Activated effector memory CD4-positive, alpha-beta T cell treated with Interleukin-2 at 50 U/mL for 16 hours (primary cell): ENCODE measurements at regions not wholly inside any gene's neighbourhood (a gene's known extent, or its start where the extent isn't known, plus 50 kb on each side); places are given as distances from the start of the nearest gene placed in this dataset.
"Not testable (repeated sequence)": the region's sequence is repeated elsewhere in the genome, so short reads cannot be mapped to it uniquely, and the experiment has no call there.

Source experiments
- DNase-seq: peaks from one replicate; pipeline ENCODE4 v3.0.0-alpha.2; 2020

DNA sequence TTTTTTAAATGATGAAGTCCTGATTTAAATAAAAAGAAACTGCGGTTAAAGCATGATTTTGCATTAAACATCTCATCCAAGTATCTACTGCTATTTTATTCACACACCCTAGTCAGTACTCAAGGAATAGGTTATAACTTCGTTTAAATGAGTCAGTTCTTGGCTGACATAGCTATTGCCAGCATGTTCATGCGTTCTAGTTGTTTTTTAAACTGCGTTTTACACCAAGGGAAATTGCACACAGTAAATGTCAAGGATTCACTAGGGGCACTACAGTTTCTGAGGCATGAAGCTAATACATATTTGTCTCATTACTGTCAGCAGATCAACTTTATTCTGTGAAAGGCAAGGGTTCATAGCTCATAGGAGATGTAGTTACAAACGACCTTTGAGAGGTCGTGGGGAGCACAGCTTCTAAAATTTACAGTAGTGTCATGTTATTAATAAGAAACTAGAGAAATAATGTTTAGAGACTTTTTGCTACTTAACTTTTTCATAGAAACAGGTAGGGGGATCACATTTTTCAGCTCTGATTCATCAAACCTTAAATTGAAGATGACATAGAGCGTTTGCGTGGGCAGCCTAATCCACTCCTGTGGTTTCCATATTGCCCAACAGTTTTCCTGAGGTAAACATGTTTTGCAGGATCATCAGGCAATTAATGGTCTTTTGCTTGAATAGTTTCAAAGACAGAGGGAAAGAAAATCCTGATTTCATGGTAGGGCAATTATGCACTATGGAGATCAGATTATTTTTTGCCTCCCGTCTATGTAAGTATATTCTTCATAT lies 2222.7 kb upstream of the WWC1 start:
- DNase-seq, result no peak

DNA sequence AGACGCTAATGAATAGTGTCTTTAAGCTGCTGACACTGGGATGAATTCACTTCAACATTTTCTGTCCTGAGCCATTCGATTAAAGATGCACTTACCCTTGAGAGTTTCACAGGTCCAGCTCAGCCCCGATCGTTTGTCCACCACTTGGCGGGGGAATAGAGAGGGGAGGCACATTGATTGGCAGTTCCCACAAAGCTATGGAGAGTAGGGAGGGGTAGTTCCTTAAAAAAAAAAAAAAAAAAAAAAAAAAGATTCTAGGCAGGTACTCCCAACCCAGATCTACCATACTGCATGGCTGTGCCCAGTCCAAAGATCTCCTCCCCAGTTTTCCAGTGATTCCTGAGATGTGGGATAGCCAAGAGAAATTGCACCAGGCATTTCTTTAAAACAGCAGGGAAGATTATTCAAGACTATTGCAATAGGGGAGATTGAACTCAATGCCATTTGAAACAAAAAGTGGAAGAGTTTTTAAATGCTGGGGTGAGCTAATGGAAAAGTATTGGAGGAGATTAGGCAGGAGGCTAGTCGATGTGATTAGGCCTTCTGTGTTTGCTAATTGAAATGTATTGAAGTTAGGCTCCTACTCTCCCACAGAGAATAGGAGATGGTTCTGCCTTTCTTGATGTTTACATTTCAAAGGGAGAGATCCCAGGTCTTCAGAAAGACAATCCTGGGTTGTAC lies 2217.4 kb upstream of the WWC1 start:
- no peak for DNase-seq

DNA sequence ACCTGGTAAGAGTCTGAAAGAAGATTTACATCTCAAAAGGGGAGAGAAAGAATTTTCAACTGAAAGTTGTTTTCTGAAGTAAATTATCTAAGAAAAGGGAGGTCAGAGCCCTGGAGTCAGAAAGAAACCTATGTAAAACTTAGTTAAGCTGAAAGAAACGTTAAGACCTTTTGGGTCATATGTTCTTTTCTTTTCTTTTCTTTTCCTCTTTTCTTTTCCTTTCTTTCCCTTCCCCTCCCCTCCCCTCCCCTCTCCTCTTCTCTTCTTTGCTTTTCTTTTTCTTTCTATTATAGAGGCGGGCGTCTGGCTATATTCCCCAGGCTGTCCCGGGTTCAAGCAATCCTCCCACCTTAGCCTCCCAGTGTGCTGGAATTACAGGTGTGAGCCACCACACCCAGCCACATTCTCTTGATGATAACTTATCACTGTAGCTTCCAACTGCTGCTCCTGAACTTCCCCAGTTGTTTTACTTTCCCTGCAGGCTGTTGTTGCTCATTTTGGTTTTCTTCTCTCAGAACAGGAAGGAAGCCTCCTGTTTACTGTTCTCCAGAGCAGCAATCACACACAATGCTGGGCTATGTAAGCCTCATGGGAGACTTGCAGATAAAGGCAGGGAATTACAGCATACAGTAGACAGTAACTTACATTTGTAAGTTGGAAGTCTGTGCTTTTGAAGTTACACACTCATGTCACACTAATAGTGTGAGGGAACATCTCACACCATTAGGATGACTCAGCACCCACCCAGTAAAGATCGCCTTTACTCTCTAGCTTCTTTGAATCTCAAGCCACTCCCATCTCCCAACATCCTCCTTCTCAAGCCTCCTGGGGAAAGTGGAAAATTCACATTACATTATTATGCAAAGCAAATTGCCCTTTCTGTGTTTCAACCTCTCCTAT lies 2216.6 kb upstream of the WWC1 start:
- DNase-seq, result no peak

DNA sequence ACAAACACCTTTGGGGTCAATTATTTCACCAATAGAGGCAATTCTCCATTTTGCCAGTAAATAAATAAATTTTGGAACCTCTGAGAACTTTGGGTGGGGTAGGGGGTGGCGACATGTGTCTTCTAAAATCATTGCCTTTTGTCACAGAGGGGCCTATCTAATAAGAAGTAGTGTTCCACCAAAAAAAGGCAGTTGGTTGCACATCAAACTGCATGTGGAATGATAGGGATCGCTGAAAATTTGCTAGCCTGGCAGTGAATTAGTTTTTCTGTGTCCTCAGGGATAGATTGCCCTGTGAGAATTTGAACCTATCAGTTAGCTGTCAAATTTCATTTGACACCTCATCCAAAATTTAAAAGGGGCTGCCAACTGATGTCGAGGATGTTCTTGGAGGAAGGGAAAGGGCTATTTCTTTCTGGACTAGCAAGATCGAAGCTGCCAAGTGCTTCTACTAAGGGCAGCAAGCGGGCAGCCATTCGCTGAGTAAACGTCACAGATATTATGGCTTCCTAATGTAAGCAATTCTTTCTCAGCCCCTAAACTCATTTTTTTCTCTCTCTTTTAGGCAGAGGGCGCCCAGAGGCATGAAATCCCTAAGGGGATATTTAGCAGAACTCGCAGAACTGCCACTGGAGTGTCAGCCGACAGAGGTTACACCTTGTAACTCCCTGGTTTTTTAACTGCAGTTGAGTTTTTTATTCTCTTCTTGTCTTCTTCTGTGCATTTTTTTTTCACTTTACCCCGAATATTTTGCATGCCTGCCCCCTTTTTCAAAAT lies 2208.1 kb upstream of the WWC1 start:
- DNase-seq, result no peak

DNA sequence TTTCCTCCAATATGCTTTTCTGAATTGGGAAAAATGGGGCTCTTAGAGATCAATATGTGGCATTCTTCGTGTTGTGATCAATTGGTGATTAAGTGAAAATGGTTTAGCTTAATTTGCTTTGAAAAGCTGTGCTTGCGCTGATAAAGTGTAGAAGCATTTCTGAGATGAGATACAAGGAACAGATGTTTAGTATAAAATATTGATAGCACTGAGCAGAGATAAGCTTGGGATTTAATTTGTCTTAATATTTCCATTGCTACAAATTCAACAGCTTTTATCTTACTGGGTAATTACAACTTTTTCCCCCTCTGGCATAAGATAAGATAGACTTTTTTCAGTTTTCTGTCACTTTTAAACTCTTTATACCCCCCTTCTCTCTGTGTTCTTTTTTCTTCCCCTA lies 2204.9 kb upstream of the WWC1 start:
- DNase-seq, result no peak

DNA sequence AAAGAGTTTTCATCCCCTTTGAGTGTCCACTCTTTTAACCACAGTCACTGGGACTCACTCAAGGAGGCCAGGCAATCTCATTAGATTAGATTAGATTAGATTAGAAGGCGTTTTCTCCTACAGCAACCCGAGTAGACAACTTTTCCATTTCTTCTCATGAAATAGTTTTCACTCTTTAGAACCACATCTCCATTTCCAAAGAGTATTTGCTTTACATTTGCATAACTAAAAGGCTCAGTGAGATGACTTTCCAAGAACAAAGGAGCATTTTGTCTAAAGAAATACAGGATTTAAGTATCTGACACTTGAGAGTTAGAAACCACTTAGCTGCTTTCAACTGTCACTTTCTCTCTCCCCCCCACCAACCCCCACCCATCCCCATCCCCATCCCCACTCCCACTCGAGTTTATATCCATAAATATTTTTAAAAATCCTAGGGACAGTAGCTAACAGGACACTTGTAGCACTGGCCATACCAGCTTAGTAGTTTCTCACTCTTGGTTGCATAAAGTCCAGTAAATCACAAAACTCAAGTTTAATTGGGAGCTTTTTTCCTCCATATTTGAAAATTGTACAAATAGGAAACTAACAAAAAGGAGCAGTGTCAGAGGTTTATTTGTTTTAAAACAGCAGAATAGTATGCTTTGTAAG lies 2202.9 kb upstream of the WWC1 start:
- DNase-seq, result no peak

DNA sequence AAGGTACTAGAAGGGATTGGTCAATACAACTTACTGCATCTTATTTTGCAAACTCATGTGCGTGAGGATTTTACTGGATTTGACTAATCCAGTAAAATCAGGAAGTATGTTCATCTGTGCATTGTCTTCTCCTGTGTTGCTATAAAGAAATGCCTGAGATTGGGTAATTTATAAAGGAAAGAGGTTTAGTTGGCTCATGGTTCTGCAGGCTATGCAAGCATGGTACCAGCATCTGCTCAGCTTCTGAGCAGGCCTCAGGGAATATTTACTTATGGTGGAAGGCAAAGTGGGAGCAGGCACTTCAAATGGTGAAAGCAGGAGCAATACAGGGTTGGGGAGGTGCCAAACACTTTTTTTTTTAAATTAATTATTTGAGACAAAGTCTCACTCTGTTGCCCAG lies 2199.5 kb upstream of the WWC1 start:
- DNase-seq, result no peak

DNA sequence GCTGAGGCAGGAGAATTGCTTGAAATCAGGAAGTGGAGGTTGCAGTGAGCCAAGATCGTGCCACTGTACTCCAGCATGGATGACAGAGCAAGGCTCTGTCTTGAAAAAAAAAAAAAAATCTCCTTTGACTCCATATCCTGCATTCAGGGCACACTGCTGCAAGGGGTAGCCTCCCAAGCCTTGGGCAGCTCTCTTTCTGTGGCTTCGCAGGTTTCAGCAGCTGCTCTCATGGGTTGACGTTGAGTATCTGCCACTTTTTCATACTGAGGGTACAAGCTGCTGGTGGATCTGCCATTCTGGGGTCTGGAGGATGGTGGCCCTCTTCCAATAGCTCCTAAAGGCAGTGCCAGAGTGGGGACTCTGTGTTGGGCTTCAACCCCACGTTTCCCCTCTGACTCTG lies 2198.1 kb upstream of the WWC1 start:
- DNase-seq, result no peak

DNA sequence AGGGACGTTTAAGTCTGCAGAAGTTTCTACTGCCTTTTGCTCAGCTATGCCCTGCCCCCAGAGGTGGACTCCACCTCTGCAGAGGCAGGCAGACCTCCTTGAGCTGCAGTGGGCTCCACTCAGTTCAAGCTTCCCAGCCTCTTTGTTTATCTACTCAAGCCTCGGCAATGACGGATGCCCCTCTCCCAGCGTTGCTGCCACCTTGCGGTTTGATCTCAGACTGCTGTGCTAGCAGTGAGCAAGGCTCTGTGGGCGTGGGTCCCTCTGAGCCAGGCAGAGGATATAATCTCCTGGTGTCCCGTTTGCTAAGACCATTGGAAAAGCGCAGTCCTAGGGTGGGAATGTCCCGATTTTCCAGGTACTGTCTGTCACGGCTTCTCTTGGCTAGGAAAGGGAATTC lies 2188.5 kb upstream of the WWC1 start:
- no peak for DNase-seq

DNA sequence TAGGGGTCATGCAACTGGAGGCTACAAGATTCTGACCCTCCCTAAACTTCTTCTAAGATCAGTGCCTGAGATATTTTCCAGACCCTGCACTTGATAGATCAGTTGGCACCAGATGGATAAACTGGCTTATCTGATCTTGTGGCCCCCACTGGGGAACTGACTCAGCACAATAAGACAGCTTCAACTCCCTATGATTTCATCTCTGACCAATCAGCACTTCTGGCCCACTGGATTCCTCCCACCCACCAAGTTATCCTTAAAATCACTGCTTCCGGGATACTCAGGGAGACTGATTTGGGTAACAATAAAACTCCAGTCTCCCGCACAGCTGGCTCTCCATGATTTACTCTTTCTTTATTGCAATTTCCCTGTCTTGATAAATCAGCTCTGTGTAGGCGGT lies 2180.4 kb upstream of the WWC1 start:
- no peak for DNase-seq

DNA sequence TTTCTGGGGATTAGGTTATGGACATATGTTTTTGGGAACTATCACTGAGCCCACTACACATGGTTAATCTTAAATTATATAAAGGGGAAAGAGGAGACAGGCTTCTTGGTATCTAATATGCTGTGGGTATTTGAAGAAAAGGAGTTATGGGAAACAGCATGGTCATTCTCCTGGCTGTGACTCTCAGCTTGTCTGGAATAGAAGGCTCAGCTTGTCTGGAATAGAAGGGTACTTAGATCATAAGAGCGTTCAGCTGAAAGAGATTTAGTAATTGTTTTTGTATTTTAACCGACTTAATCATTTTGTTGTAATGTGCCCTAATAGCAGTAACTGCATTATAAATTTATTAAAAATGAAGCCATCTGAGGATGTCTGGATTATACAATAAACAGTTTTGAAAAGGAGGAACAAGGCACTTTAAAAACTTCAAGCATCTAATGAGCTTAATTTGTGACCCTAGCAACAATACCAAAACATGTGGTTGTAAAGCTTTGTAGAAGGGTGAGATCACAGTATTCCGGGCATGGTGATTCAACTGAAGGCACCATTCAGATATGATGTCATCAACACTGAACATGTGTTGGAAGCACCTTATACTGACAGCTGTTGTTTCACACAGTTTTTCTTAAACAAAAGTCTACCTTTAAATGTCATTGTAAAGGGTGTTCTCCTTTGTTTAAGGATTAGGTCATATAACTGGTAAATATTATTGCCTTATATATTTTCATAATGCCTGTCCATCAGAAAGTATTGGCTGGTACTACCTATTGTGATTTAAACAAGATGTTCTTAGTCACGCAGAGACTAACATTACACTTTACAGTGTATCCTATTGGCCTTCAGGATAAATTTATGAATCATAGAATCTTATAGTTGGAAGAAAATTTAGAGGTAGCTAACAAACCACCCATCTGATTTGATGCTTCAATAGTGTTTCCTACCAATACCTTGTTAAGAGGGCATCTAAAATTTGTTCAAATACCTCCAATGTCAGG lies 2174.1 kb upstream of the WWC1 start:
- no peak for DNase-seq

DNA sequence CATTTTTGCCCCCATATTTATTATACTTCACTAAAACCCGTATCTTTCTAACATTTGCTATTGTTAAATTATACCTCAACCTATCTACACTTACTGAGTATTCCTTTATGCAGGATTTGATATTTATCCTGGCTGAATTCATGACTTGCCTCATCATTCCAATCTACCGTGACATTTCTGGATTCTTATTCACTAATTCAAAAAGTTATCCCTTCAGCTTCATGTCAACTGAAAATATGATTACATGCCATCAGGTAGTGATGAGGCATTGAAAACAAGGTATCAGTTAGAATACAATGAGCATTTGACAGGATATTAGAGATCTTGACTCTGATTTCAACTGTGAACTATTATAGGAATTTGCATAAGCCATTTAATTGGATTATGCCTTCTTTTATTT lies 2171.9 kb upstream of the WWC1 start:
- DNase-seq, result no peak

DNA sequence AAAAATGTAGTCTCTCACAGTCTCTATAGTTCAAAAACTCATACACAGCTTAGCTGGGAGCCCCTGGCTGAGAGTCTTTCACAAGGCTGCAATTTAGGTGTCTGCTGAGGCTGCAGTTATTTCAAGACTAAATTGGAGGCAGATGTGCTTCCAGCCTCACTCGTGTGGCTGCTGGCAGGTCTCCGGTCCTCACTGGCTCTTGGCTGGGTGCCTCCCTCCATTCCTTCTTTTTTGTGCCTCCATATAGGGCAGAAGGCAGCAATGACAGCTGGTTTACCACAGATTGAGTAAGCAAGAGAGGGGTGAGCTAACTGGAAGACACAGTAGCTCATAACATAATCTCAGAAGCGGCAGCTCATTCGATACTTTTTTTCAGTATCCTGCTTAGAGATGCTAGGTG lies 2167.7 kb upstream of the WWC1 start:
- DNase-seq, result no peak

DNA sequence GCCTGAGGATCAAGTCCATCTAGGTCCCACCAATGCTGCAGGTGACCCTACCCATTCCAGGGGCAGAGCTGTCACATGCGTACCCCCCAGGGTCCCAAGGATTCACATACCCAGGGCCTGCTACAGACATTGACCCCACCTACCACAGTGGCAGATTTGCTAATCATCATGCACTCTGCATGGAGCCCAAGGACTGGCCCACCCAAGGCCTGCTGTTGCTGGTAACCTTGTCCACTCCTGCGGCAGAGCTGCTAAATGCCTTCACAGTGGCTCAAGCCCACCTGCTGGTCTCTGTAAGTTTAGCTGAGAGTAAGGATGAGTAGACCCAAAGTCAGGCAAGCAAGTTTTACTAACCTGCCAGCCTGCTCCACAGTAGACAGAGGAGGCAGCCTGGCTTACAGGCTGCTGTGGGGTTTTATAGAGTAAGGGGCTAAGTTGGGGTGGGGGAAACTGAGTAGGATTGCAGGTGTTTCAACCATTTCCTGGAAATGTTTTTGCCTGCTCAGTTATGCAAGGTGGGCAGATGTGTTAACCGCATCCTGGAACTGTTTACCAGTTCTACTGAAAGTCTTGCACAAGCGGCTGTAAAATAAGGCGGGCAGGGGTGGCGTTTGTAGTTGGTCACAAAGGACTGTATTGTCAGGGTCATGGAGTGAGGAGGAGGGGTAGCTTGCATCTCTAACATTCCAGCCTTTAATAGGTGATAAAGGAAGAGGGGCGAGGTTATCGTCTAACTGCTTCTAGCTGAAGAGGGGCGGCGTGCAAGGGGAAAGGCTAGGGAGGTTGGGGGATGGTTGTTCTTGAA lies 2163.5 kb upstream of the WWC1 start:
- DNase-seq, result no peak

DNA sequence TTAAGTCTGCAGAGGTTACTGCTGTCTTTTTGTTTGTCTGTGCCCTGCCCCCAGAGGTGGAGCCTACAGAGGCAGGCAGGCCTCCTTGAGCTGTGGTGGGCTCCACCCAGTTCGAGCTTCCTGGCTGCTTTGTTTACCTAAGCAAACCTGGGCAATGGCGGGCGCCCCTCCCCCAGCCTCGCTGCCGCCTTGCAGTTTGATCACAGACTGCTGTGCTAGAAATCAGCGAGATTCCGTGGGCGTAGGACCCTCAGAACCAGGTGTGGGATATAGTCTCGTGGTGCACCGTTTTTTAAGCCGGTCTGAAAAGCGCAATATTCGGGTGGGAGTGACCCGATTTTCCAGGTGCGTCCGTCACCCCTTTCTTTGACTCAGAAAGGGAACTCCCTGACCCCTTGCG lies 2146.3 kb upstream of the WWC1 start:
- DNase-seq, result not testable (repeated sequence)

DNA sequence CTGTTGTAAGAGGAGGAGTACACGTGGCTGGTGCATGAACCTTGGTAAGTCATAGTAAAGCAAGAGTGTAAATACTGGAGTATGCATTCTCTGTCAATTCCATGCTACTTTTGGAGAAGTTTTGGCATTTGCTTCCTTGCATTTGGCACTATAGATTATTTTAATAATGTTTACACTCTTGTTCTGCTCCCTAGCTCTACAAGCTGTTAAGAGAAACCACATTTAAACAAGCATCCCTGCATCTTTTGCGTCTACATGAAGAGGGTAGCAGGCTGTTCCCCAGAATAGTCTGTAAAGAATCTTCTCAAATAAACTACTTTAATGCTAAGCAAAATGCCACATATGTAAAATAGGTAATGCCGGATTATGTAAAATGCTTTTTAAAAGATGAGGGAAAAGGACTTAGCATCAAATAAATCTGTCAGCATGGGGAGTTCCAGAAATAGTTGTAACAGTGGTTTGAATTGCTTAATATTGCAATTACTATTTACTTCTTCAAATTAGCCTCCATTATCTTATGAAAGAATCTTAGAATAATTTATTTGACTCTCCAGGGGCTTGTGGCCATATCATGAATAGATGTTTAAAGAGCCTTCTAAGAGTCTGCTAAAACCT lies 2127.3 kb upstream of the WWC1 start:
- no peak for DNase-seq

DNA sequence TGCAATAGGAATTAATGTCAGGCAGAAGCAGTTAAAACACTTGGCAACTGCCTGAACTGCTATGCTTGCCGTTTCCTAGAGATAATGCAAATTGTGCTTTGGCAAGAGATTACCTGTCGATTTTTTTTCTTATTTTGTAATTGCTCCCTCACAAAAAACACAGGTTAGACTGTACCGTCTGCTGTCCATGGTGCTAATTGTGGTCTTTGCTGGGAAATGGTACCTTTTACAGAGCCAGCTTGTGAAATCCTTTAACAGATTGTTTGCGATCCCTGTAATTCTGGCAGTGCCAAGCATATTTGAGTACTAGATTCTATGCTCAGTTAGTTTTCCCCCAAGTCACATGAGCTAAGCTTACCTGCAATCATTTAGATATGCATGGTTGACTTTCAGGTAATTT lies 2125.8 kb upstream of the WWC1 start:
- DNase-seq, result no peak

DNA sequence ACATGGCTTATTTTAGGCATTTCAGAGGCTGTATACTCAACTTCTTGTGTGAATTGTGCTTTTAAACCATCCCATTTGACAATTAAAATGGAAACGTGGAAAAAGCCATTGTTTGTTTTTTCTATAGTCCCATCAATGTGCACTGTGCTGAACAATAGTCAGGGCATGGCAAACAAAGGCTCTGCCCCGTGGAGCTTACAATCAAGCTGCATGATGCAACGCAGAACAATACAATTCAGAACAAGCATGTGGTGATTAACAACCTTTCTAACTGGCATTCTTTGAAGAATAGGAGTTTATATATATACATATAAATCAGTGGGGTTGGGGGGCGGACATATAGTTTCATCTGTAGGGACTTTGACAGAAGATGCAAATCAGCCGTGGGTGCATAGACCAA lies 2125.4 kb upstream of the WWC1 start:
- DNase-seq, result no peak

DNA sequence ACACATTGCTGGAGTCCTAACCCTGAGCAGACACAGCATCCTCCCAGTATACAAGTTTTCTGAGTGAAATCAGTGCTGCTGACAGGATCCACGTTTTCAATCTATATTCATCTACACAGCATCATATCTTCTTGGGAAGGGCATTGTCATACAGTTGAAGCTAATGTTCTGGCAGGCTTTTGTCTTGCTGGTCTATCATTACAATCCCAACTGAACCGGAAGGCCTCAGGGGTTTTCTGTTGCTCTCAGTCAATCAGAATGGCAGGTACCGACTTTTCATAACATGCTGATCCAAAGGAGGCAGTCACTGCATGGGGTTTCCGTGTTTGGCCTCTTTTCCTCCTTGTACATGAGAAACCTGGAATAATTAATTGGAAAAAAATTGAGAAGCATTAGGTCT lies 2118.8 kb upstream of the WWC1 start:
- no peak for DNase-seq
